ENCODE measurements at regions not wholly inside any gene's neighbourhood (a gene's known extent, or its start where the extent isn't known, plus 50 kb on each side); places are given as distances from the start of the nearest gene placed in this dataset.

- peaks cover 0 to 9% (median 0%) of the 10 kb centered on the region in 7 donors for H3K9me3 Mint-ChIP-seq
- peaks cover 6 to 9% (median 8%) of the 10 kb centered on the region in 3 donors for H3K4me1 Mint-ChIP-seq
- peaks cover 0 to 15% of the 10 kb centered on the region in 2 donors for H3K36me3 Mint-ChIP-seq
- no peak for DNase-seq
- no peak overlapping the region for H3K27ac Mint-ChIP-seq
- ATAC-seq (ENCODE audit: low read depth in 2 of 2) = no peak
- peaks cover 26 to 54% (median 42%) of the 10 kb centered on the region in 3 donors for H3K27me3 Mint-ChIP-seq
- H3K4me3 Mint-ChIP-seq = peak overlapping the region in 4 of 8 donors; percentile 44 to 70 (median 55)
Observed at GRCh38 chrX:139202742-139203420, 327.7 kb upstream of the F9 start.

DNA sequence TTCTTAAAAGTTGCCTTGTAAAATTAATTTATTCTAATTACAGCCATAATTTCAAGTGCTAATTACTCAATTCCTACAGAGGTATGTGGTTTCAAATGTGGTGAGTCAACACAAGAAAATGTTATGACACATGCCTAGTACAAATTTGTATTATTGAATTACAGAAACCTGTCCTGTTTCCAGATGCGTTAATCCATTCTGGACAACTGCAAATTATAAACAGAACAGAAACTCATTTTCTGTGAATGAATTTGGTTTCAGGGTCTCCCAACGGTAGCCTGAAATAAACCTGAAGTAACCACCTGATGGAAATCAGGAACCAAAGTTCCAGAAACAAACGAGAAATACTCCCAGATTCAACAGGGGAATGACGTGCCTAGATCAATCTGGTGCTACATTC, 328.6 kb upstream of the F9 start:
- Mint-ChIP-seq H3K9me3 (peaks cover 0 to 13% (median 0%) of the 10 kb centered on the region in 7 donors), H3K4me3 (no peak overlapping the region), H3K4me1 (peaks cover 6 to 9% (median 8%) of the 10 kb centered on the region in 3 donors), H3K27ac (no peak overlapping the region), H3K36me3 (peaks cover 0 to 15% of the 10 kb centered on the region in 2 donors), H3K27me3 (peaks cover 31 to 60% (median 37%) of the 10 kb centered on the region in 3 donors)
- ATAC-seq (ENCODE audit: low read depth in 2 of 2) (no peak), DNase-seq (no peak)

GRCh38 chrX:139200793-139201192, 329.7 kb upstream of the F9 start:
- Mint-ChIP-seq H3K36me3 (peaks cover 0 to 13% of the 10 kb centered on the region in 2 donors), H3K4me3 (no peak overlapping the region), H3K4me1 (peaks cover 6 to 7% (median 6%) of the 10 kb centered on the region in 3 donors), H3K27ac (no peak overlapping the region), H3K27me3 (peaks cover 29 to 56% (median 41%) of the 10 kb centered on the region in 3 donors), H3K9me3 (peaks cover 0 to 12% (median 0%) of the 10 kb centered on the region in 7 donors)
- ATAC-seq (ENCODE audit: low read depth in 2 of 2) = no peak
- no peak for DNase-seq

- Mint-ChIP-seq H3K27me3 (peaks cover 29 to 55% (median 39%) of the 10 kb centered on the region in 3 donors), H3K27ac (no peak overlapping the region), H3K4me1 (peaks cover 3 to 6% (median 4%) of the 10 kb centered on the region in 3 donors), H3K9me3 (peaks cover 0 to 8% (median 0%) of the 10 kb centered on the region in 7 donors), H3K4me3 (no peak overlapping the region), H3K36me3 (peaks cover 0 to 8% of the 10 kb centered on the region in 2 donors)
- no peak for DNase-seq
- no peak for ATAC-seq (ENCODE audit: low read depth in 2 of 2)
Observed at GRCh38 chrX:139200346-139200745, 330.2 kb upstream of the F9 start.

DNA sequence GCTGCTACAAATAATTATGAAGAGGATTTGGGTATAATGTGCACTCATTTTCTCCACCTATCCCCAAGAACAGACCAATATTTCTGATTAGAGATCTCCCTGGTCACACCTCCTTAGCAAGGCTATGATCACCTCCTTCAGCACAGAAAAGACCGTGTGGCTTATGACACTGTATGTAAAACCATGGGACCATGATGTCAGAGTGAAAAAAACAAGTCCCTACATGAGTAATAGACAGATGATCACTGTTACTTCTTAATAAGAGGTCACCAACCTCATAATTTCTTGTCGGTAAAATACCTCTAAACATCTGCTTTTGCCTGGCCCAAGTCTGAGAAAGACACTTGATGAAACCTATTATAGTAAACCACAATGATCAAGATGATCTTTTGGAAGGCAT, 330.6 kb upstream of the F9 start:
- DNase-seq (no peak), ATAC-seq (ENCODE audit: low read depth in 2 of 2) (no peak)
- Mint-ChIP-seq H3K27me3 (peaks cover 29 to 51% (median 40%) of the 10 kb centered on the region in 3 donors), H3K4me1 (peaks cover 4 to 5% (median 4%) of the 10 kb centered on the region in 3 donors), H3K27ac (no peak overlapping the region), H3K36me3 (peaks cover 0 to 7% of the 10 kb centered on the region in 2 donors), H3K4me3 (no peak overlapping the region), H3K9me3 (peaks cover 0 to 8% (median 0%) of the 10 kb centered on the region in 7 donors)

DNA sequence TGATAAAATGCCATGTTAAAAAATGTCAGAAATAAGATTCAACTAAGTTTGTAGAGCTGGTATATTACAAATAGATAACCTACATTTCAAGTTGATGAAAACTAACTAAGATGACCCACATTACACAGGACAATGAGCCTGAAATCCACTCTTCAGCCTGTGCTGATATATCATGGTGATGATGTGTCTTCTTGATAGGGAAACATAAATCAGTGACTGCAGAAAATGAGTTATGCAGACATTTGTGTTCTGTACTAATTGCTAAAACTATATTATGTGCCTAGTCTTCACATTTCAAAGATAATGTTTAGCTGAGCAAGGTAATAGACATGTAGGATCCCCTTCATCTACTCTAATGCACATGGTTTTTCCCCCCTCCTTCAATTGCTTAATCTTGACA, 331.6 kb upstream of the F9 start:
- Mint-ChIP-seq H3K4me1 (peaks cover 0 to 7% (median 4%) of the 10 kb centered on the region in 3 donors), H3K9me3 (peaks cover 0 to 8% (median 0%) of the 10 kb centered on the region in 7 donors), H3K4me3 (no peak overlapping the region), H3K27ac (no peak overlapping the region), H3K27me3 (peaks cover 34 to 52% (median 37%) of the 10 kb centered on the region in 3 donors), H3K36me3 (peaks cover 0 to 7% of the 10 kb centered on the region in 2 donors)
- ATAC-seq (ENCODE audit: low read depth in 2 of 2) (no peak), DNase-seq (no peak)

DNA sequence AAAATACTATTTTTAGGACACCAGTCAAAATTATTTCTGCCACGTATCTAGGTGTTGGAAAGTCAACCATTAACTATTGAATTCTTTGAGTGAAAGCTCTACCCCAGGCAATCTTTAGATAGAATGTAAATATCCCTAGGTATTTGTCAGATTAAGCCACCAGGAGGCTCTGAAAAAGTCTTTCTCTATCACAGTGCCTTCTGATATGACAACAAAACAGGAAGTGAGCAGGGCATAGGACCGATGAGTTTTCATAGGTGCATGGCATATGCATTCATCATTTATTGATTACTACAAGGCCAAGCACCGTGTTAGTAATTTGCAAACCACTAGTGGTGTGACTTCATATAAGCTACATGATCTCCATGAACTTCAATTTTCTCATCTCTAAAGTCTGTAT, 333.6 kb upstream of the F9 start:
- H3K36me3 Mint-ChIP-seq = no peaks in the 10 kb centered on the region
- no peak overlapping the region for H3K27ac Mint-ChIP-seq
- no peak overlapping the region for H3K4me3 Mint-ChIP-seq
- H3K4me1 Mint-ChIP-seq = peaks cover 0 to 5% (median 0%) of the 10 kb centered on the region in 3 donors
- ATAC-seq (ENCODE audit: low read depth in 2 of 2) = no peak
- H3K27me3 Mint-ChIP-seq = peaks cover 24 to 48% (median 34%) of the 10 kb centered on the region in 3 donors
- no peak for DNase-seq
- H3K9me3 Mint-ChIP-seq = peaks cover 0 to 4% (median 0%) of the 10 kb centered on the region in 7 donors

DNA sequence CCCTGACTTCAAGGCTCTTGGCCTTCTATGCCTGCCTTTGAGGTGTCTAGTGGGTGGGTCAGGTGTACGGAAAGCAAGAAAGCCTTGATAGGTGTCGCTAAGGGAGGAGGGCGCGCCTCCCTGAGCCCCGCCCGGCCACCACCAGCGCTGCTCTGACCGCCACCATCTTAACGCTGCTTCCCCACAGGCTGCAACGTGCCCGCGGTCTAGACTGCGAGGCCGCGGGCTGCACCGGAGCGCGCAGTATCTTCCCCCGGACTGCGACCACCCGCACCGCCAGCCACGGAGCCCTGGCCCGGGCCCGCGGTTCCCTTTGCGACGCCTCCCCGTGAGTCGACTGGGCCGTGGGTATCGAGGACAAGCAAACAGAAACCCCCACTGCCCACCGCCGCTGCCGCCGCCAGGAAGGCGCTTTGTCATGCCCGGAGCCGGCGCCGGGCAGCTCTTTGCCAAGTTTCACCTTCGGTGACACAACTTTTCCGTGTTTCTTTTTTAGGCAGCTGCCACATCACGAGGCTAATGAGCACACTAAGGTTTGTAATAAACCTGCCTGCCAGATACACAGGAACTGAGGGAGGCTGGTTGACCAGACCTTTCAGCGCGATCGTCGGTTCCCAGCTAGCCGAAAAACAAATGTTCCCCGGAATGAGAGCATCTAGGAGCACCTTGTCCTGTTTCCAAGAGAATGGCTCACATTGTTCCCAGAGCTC, 335.8 kb upstream of the F9 start:
- H3K27ac Mint-ChIP-seq = no peak overlapping the region
- ATAC-seq (ENCODE audit: low read depth in 2 of 2) (no peak), DNase-seq (no peak)
- peaks cover 0 to 4% (median 0%) of the 10 kb centered on the region in 7 donors for H3K9me3 Mint-ChIP-seq
- peak overlapping the region in 5 of 8 donors; percentile 15 to 52 (median 34) for H3K4me3 Mint-ChIP-seq
- no peaks in the 10 kb centered on the region for H3K36me3 Mint-ChIP-seq
- peaks cover 20 to 43% (median 22%) of the 10 kb centered on the region in 3 donors for H3K27me3 Mint-ChIP-seq
- peaks cover 0 to 5% (median 0%) of the 10 kb centered on the region in 3 donors for H3K4me1 Mint-ChIP-seq

DNA sequence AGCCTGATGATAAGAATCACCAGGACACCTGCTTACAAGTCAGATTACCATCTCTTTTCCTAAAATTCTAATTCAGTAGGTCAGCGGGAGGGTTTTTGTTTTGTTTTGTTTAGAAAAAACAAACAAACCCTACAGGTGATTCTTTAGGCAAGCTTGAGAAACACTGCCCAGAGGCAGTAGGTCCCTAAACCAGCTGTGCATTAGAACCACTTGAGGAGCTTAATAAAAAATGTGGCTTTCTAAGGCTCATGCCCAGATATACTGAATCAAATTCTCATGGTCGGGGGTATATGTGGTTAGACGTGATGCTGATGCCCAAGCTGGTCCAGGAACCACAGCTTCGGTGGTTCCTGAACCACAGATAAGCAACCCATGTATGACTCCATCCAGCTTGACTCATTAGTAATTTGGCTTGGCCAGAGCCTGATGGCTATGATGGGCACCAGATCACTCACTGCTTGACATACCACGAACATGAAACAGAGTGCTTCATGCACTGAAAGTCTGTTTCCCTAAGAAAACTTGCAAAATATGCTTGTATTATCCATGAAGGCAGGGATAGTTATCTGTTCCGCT, 338.1 kb upstream of the F9 start:
- DNase-seq = no peak
- H3K27me3 Mint-ChIP-seq = peaks cover 14 to 34% (median 15%) of the 10 kb centered on the region in 3 donors
- ATAC-seq (ENCODE audit: low read depth in 2 of 2) = no peak
- H3K9me3 Mint-ChIP-seq = peaks cover 0 to 3% (median 0%) of the 10 kb centered on the region in 7 donors
- peaks cover 0 to 5% (median 0%) of the 10 kb centered on the region in 3 donors for H3K4me1 Mint-ChIP-seq
- no peaks in the 10 kb centered on the region for H3K36me3 Mint-ChIP-seq
- no peak overlapping the region for H3K27ac Mint-ChIP-seq
- no peak overlapping the region for H3K4me3 Mint-ChIP-seq

GRCh38 chrX:139191746-139192385, 338.7 kb upstream of the F9 start:
- ATAC-seq (ENCODE audit: low read depth in 2 of 2) (no peak), DNase-seq (no peak)
- H3K27me3 Mint-ChIP-seq = peaks cover 10 to 29% (median 14%) of the 10 kb centered on the region in 3 donors
- peaks cover 0 to 5% (median 0%) of the 10 kb centered on the region in 3 donors for H3K4me1 Mint-ChIP-seq
- H3K27ac Mint-ChIP-seq = no peak overlapping the region
- H3K9me3 Mint-ChIP-seq = peaks cover 0 to 2% (median 0%) of the 10 kb centered on the region in 7 donors
- H3K4me3 Mint-ChIP-seq = peak overlapping the region in 1 of 8 donors; percentile 61
- no peaks in the 10 kb centered on the region for H3K36me3 Mint-ChIP-seq

DNA sequence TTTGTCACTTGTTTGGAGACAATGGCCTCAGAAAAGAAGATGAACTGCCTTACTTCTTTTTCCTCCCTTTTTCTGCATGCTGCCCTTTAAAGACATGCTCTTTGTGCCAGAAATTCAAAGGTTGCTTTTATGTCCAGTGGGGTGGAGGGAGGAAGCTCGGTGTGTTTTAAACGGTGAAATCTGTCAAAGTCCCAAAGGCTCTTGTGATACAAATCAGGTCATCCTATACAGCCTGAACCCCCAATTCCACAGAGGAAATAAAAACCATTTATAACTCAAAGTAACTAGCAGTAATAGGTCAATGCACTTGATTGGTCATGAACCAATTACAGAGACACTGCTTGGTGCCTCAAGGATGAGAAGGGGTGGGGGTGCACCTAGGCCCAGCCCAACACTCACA, 339.3 kb upstream of the F9 start:
- ATAC-seq (ENCODE audit: low read depth in 2 of 2) (no peak), DNase-seq (no peak)
- Mint-ChIP-seq H3K27me3 (peaks cover 5 to 26% (median 13%) of the 10 kb centered on the region in 3 donors), H3K4me3 (no peak overlapping the region), H3K4me1 (peaks cover 0 to 5% (median 0%) of the 10 kb centered on the region in 3 donors), H3K36me3 (no peaks in the 10 kb centered on the region), H3K9me3 (peaks cover 0 to 2% (median 0%) of the 10 kb centered on the region in 7 donors), H3K27ac (no peak overlapping the region)

DNA sequence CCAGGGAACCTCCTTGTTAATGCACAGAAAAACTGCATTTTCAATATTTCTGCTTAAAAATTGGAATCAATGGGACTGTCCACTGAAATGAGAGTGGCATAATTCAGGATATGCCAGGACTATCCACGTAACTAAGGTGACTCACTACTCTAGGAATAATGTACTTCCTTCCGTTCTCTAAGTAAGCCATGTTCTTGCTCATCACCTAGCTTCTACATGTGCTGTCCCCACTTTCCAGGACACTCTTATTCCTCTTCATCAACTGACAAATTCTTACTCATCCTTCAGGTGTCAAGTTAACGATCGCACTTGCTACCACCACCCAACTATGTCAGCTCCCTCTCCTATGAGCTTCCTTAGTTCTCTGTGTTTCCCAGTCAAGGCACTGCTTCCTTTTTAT, 342.8 kb upstream of the F9 start:
- H3K4me1 Mint-ChIP-seq = no peaks in the 10 kb centered on the region
- no peaks in the 10 kb centered on the region for H3K36me3 Mint-ChIP-seq
- ATAC-seq (ENCODE audit: low read depth in 2 of 2) = no peak
- H3K9me3 Mint-ChIP-seq = peaks cover 0 to 2% (median 0%) of the 10 kb centered on the region in 7 donors
- H3K27me3 Mint-ChIP-seq = no peaks in the 10 kb centered on the region
- no peak for DNase-seq
- H3K4me3 Mint-ChIP-seq = no peak overlapping the region
- H3K27ac Mint-ChIP-seq = no peak overlapping the region

GRCh38 chrX:139186991-139187390, 343.5 kb upstream of the F9 start:
- Mint-ChIP-seq H3K4me1 (no peaks in the 10 kb centered on the region), H3K27ac (no peak overlapping the region), H3K27me3 (no peaks in the 10 kb centered on the region), H3K4me3 (no peak overlapping the region), H3K9me3 (peaks cover 0 to 2% (median 0%) of the 10 kb centered on the region in 7 donors), H3K36me3 (no peaks in the 10 kb centered on the region)
- ATAC-seq (ENCODE audit: low read depth in 2 of 2) (no peak), DNase-seq (no peak)

Measured in naive B cell (primary cell).